ENCODE measurements at regions not wholly inside any gene's neighbourhood (a gene's known extent, or its start where the extent isn't known, plus 50 kb on each side); places are given as distances from the start of the nearest gene placed in this dataset.

- peak overlapping the region; percentile 5; the same call in 1 of the 2 replicates for H2AFZ ChIP-seq (ENCODE audit: low read depth, low read length)
- POLR2A ChIA-PET, result interaction anchor here (1.6 kb wide), 1 partner anchor 23 kb away, joined by 4 read pairs; no protein-coding TSS in a partner anchor
- H3K36me3 ChIP-seq (ENCODE audit: control insufficient read depth, insufficient read depth, low read length), result no peaks in the 10 kb centered on the region
- H3K27ac ChIP-seq (ENCODE audit: extremely low read depth, low read depth, low read length), result no peak overlapping the region
- WGBS (ENCODE audit: insufficient coverage, low coverage, missing lambda C conversion rate), result 19% methylated on average over 5 of the region's 5 CpGs
- no peak overlapping the region for H3K9ac ChIP-seq (ENCODE audit: insufficient read depth in 1 of 2, low read depth in 2 of 2, low read length in 2 of 2)
- in situ Hi-C loops (cut with MboI) (no loop called here), intact Hi-C loops (cut with micrococcal nuclease) (loop anchor here (5.0 kb wide), 1 partner anchor 112 kb away; no protein-coding TSS in a partner anchor)
- BruUV-seq (replicated peaks), result no TSS peak
- H3K9me3 ChIP-seq (replicated peaks; ENCODE audit: control insufficient read depth, insufficient read depth, low read depth, low read length), result no peaks in the 10 kb centered on the region
- ATAC-seq, result no peak
- no peak for FAIRE-seq
- no peak overlapping the region for H3K4me3 ChIP-seq
- DNase-seq (ENCODE audit: extremely low read depth in 1 of 4, low spot score in 3 of 4), result no peak
- H3K9me1 ChIP-seq (ENCODE audit: control insufficient read depth, insufficient read depth, low read length), result no peaks in the 10 kb centered on the region
- no peaks in the 10 kb centered on the region for H3K27me3 ChIP-seq (ENCODE audit: control insufficient read depth in 2 of 2, insufficient read depth in 2 of 2, low read length in 2 of 2)
- CTCF ChIA-PET (ENCODE audit: low intra/inter-chr PET ratio), result no interaction called here
- H4K20me1 ChIP-seq (replicated peaks; ENCODE audit: control insufficient read depth, insufficient read depth, low read length), result no peaks in the 10 kb centered on the region
- H3K79me2 ChIP-seq (ENCODE audit: control insufficient read depth, insufficient read depth, low read length), result no peaks in the 10 kb centered on the region
- H3K4me1 ChIP-seq (replicated peaks in 1 of 2; ENCODE audit: control insufficient read depth in 2 of 2, insufficient read depth in 2 of 2, low read length in 2 of 2), result peaks cover 0 to 20% of the 10 kb centered on the region in 2 experiments; a peak in 3 of 5 replicates
- H3K4me2 ChIP-seq (ENCODE audit: insufficient read depth, low read length), result no peak overlapping the region
- TF ChIP-seq EWSR1 (IDR thresholded peaks at IDR 0.05; ENCODE audit: borderline replicate concordance, low read depth, partially characterized antibody), result no peak
- no peak for TF ChIP-seq TOE1 (IDR thresholded peaks at IDR 0.05; ENCODE audit: borderline replicate concordance)
- no peak for TF ChIP-seq TOE1 (CRISPR knock-in tag; IDR thresholded peaks at IDR 0.05; ENCODE audit: borderline replicate concordance, low read depth)
- no peak for TF ChIP-seq POLR2AphosphoS2 (IDR thresholded peaks at IDR 0.05; ENCODE audit: low read length)
- no peak for TF ChIP-seq MCM2 (IDR thresholded peaks at IDR 0.05; ENCODE audit: low read depth)
- no peak for TF ChIP-seq ATF1 (CRISPR knock-in tag; IDR thresholded peaks at IDR 0.05)
- peak; percentile 43; the same call in 1 of the 2 replicates for TF ChIP-seq ATF1 (tag; IDR thresholded peaks at IDR 0.05)
- TF ChIP-seq, protein P1, sequence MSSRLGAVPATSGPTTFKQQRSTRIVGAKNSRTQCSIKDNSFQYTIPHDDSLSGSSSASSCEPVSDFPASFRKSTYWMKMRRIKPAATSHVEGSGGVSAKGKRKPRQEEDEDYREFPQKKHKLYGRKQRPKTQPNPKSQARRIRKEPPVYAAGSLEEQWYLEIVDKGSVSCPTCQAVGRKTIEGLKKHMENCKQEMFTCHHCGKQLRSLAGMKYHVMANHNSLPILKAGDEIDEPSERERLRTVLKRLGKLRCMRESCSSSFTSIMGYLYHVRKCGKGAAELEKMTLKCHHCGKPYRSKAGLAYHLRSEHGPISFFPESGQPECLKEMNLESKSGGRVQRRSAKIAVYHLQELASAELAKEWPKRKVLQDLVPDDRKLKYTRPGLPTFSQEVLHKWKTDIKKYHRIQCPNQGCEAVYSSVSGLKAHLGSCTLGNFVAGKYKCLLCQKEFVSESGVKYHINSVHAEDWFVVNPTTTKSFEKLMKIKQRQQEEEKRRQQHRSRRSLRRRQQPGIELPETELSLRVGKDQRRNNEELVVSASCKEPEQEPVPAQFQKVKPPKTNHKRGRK (tag; IDR thresholded peaks at IDR 0.05), result no peak
- TF ChIP-seq SMARCA4 (IDR thresholded peaks at IDR 0.05), result no peak
- no peak for TF ChIP-seq HNRNPL (IDR thresholded peaks at IDR 0.05; ENCODE audit: low read depth, low read length)
- no peak for TF ChIP-seq CREBBP (IDR thresholded peaks at IDR 0.05; ENCODE audit: low read depth, low read length)
- TF ChIP-seq FOXJ3 (CRISPR knock-in tag; IDR thresholded peaks at IDR 0.05), result no peak
- TF ChIP-seq PCBP2 (IDR thresholded peaks at IDR 0.05; ENCODE audit: low read depth, low read length, poor library complexity, severe bottlenecking), result no peak
- TF ChIP-seq CBFA2T2 (conservative IDR thresholded peaks at IDR 0.05), result no peak
- no peak for TF ChIP-seq POLR2H (tag; IDR thresholded peaks at IDR 0.05; ENCODE audit: low read depth)
- TF ChIP-seq NFIC (IDR thresholded peaks at IDR 0.05), result no peak
- no peak for TF ChIP-seq TRIM28 (IDR thresholded peaks at IDR 0.05)
- no peak for TF ChIP-seq POLR2G (IDR thresholded peaks at IDR 0.05; ENCODE audit: low read depth, low read length)
- TF ChIP-seq, protein P2, sequence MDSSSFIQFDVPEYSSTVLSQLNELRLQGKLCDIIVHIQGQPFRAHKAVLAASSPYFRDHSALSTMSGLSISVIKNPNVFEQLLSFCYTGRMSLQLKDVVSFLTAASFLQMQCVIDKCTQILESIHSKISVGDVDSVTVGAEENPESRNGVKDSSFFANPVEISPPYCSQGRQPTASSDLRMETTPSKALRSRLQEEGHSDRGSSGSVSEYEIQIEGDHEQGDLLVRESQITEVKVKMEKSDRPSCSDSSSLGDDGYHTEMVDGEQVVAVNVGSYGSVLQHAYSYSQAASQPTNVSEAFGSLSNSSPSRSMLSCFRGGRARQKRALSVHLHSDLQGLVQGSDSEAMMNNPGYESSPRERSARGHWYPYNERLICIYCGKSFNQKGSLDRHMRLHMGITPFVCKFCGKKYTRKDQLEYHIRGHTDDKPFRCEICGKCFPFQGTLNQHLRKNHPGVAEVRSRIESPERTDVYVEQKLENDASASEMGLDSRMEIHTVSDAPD (CRISPR knock-in tag; IDR thresholded peaks at IDR 0.05), result no peak
- TF ChIP-seq ZNF589 (CRISPR knock-in tag; IDR thresholded peaks at IDR 0.05; ENCODE audit: low read depth), result 0 out of 2 replicates have a peak, but pooled peaks have one; percentile 57
- no peak for TF ChIP-seq GABPB1 (CRISPR knock-in tag; IDR thresholded peaks at IDR 0.05)
These were observed 251.6 kb downstream of the PHLDA1 start for GRCh38 chr12:75779891-75780496.
